K562 (cell line): ENCODE measurements at regions not wholly inside any gene's neighbourhood (a gene's known extent, or its start where the extent isn't known, plus 50 kb on each side); places are given as distances from the start of the nearest gene placed in this dataset.

Source experiments
- ARID1B ChIP-seq: fragments of 450-650 bp; IDR thresholded peaks from 2 replicates; pipeline ENCODE4 v1.6.1; 2016; ENCODE audit warnings: antibody characterized with exemption, mild to moderate bottlenecking, inconsistent platforms
- CBFA2T3 ChIP-seq: fragments of 450-650 bp; IDR thresholded peaks from 2 replicates; pipeline ENCODE4 v1.6.1; 2017
- CEBPB ChIP-seq: fragments of 450-650 bp; IDR thresholded peaks from 2 replicates; pipeline ENCODE4 v1.6.1; 2016; ENCODE audit warnings: missing genetic modification characterization, missing compliant biosample characterization
- CHD1 ChIP-seq: fragments of 200-600 bp; sonication (generic); IDR thresholded peaks from one replicate; pipeline ENCODE4 v1.6.1; 2012; ENCODE audit warnings: mild to moderate bottlenecking, moderate library complexity, low read length, inconsistent platforms
- ESRRA ChIP-seq: fragments of 450-650 bp; IDR thresholded peaks from 2 replicates; pipeline ENCODE4 v1.6.1; 2014; ENCODE audit warnings: low read depth, mild to moderate bottlenecking, moderate library complexity, borderline replicate concordance
- HINFP ChIP-seq: fragments of 450-650 bp; conservative IDR thresholded peaks from 2 replicates; pipeline ENCODE4 v1.6.1; 2016; ENCODE audit warnings: missing genetic modification characterization, low read depth, mild to moderate bottlenecking, control low read depth, missing compliant biosample characterization
- HMG20A ChIP-seq: fragments of 450-650 bp; formaldehyde crosslinking; conservative IDR thresholded peaks from 2 replicates; pipeline ENCODE4 v1.4.0; 2020; ENCODE audit warnings: mild to moderate bottlenecking, mixed read lengths
- KDM5B ChIP-seq: fragments of 200-600 bp; sonication (generic); IDR thresholded peaks from 2 replicates; pipeline ENCODE4 v1.6.1; 2012; ENCODE audit warnings: low read depth, mild to moderate bottlenecking, moderate library complexity, low read length, control low read depth, inconsistent platforms; ENCODE audit not compliant: insufficient replicate concordance
- MCM2 ChIP-seq: fragments of 450-650 bp; IDR thresholded peaks from 2 replicates; pipeline ENCODE4 v1.6.1; 2017; ENCODE audit warnings: low read depth, mild to moderate bottlenecking
- NBN ChIP-seq: fragments of 450-650 bp; IDR thresholded peaks from 2 replicates; pipeline ENCODE4 v1.6.1; 2016; ENCODE audit warnings: low read depth, mild to moderate bottlenecking
- NFXL1 ChIP-seq: fragments of 450-650 bp; formaldehyde crosslinking; IDR thresholded peaks from 2 replicates; pipeline ENCODE4 v1.4.0; 2021; ENCODE audit warnings: mild to moderate bottlenecking
- NR4A1 ChIP-seq, 2 experiments: fragments of 250-450 bp in 1 of 2; fragments of 450-650 bp in 1 of 2; sonication (Bioruptor Pico) in 1 of 2; IDR thresholded peaks; 2 replicates each; pipeline versions ENCODE4 v1.4.0 to v1.6.1; 2016 to 2020; ENCODE audit warnings: mild to moderate bottlenecking in 2 of 2, missing compliant biosample characterization in 1 of 2, missing genetic modification characterization in 1 of 2, moderate library complexity in 1 of 2
- PBX2 ChIP-seq, 2 experiments: IDR thresholded peaks in 1 of 2; conservative IDR thresholded peaks in 1 of 2; 2 replicates each; pipeline ENCODE4 v1.6.1; 2016; ENCODE audit warnings: low read depth in 2 of 2, mild to moderate bottlenecking in 1 of 2, missing compliant biosample characterization in 1 of 2, missing genetic modification characterization in 1 of 2, moderate library complexity in 1 of 2
- RBM34 ChIP-seq: fragments of 200-400 bp; formaldehyde crosslinking; IDR thresholded peaks from 2 replicates; pipeline ENCODE4 v1.6.1; 2018; ENCODE audit warnings: low read length, borderline replicate concordance; ENCODE audit not compliant: insufficient read depth
- SP2 ChIP-seq: IDR thresholded peaks from 2 replicates; pipeline ENCODE4 v1.6.1; 2011; ENCODE audit warnings: mild to moderate bottlenecking, low read depth, low read length, moderate library complexity; ENCODE audit not compliant: poor library complexity, severe bottlenecking; ENCODE audit errors: extremely low read depth
- ZNF280A ChIP-seq: fragments of 450-650 bp; IDR thresholded peaks from 2 replicates; pipeline ENCODE4 v1.6.1; 2018; ENCODE audit warnings: mild to moderate bottlenecking, low read depth; ENCODE audit not compliant: partially characterized antibody
- ZNF518B ChIP-seq: fragments of 250-450 bp; sonication (Bioruptor Pico); IDR thresholded peaks from 2 replicates; pipeline ENCODE4 v1.5.0; 2021; ENCODE audit warnings: mild to moderate bottlenecking, moderate library complexity
- ZNF79 ChIP-seq: fragments of 250-450 bp; sonication (Bioruptor Pico); IDR thresholded peaks from 2 replicates; pipeline ENCODE4 v1.4.0; 2020; ENCODE audit warnings: low read depth, mild to moderate bottlenecking, moderate library complexity

- no peak for TF ChIP-seq PBX2 (CRISPR knock-in tag; IDR thresholded peaks at IDR 0.05; ENCODE audit: low read depth)
- TF ChIP-seq PBX2 (tag; conservative IDR thresholded peaks at IDR 0.05; ENCODE audit: low read depth): peak; percentile 39
- TF ChIP-seq SP2: no peak
- TF ChIP-seq CBFA2T3: peak; percentile 74
- no peak for TF ChIP-seq ESRRA
- TF ChIP-seq HMG20A (CRISPR knock-in tag): no peak
- no peak for TF ChIP-seq CHD1
- no peak for TF ChIP-seq MCM2
- TF ChIP-seq ARID1B: peak; percentile 40; the same call in 1 of the 2 replicates
- TF ChIP-seq RBM34: no peak
- no peak for TF ChIP-seq CEBPB (tag)
- TF ChIP-seq NBN: no peak
- no peak for TF ChIP-seq NFXL1 (CRISPR knock-in tag)
- TF ChIP-seq NR4A1 (CRISPR knock-in tag; IDR thresholded peaks at IDR 0.05): no peak
- no peak for TF ChIP-seq NR4A1 (tag; IDR thresholded peaks at IDR 0.05)
- TF ChIP-seq ZNF518B (CRISPR knock-in tag): no peak
- no peak for TF ChIP-seq ZNF280A
- no peak for TF ChIP-seq HINFP
- no peak for TF ChIP-seq ZNF79 (CRISPR knock-in tag)
- TF ChIP-seq KDM5B: no peak
These were observed 144.0 kb upstream of the PALMD start (continued) for GRCh38 chr1:99501871-99502270.
